GM23338 (cell line): ENCODE measurements at regions not wholly inside any gene's neighbourhood (a gene's known extent, or its start where the extent isn't known, plus 50 kb on each side); places are given as distances from the start of the nearest gene placed in this dataset.

ENCODE experiments used
- ATAC-seq: fragments of 200-7000 bp; cut with Tn5 transposase; 3 replicates; pipeline ENCODE4 v1.9.1; 2020
- DNase-seq: peaks from one replicate; pipeline ENCODE4 v3.0.0-alpha.2; 2015; ENCODE audit warnings: low spot score
- H2AFZ ChIP-seq: fragments of 200-600 bp; sonication (generic); 2 replicates; pipeline ENCODE4 v1.8.0; 2016; ENCODE audit warnings: antibody characterized with exemption, mild to moderate bottlenecking, moderate library complexity
- H3F3A ChIP-seq: fragments of 200-600 bp; sonication (generic); replicated peaks from 2 replicates; pipeline ENCODE4 v1.8.0; 2017; ENCODE audit warnings: antibody characterized with exemption, mixed run types, low read depth
- H3K27ac ChIP-seq: fragments of 200-600 bp; sonication (generic); 2 replicates; pipeline ENCODE4 v1.6.1; 2016; ENCODE audit warnings: low read depth
- H3K27me3 ChIP-seq: fragments of 200-600 bp; sonication (generic); 2 replicates; pipeline ENCODE4 v1.8.0; 2016; ENCODE audit warnings: mild to moderate bottlenecking, mixed run types, moderate library complexity; ENCODE audit not compliant: insufficient read depth
- H3K36me3 ChIP-seq: fragments of 200-600 bp; sonication (generic); 2 replicates; pipeline ENCODE4 v1.8.0; 2016; ENCODE audit warnings: mild to moderate bottlenecking; ENCODE audit not compliant: insufficient read depth
- H3K4me1 ChIP-seq: fragments of 200-600 bp; sonication (generic); 2 replicates; pipeline ENCODE4 v1.8.0; 2016; ENCODE audit warnings: mild to moderate bottlenecking, moderate library complexity; ENCODE audit not compliant: insufficient read depth
- H3K4me2 ChIP-seq: fragments of 200-600 bp; sonication (generic); 2 replicates; pipeline ENCODE4 v1.7.1; 2017; ENCODE audit warnings: mixed run types
- H3K4me3 ChIP-seq: fragments of 200-600 bp; sonication (generic); 2 replicates; pipeline ENCODE4 v1.6.1; 2016; ENCODE audit warnings: mixed run types
- H3K79me2 ChIP-seq: fragments of 200-600 bp; sonication (generic); replicated peaks from 2 replicates; pipeline ENCODE4 v1.8.0; 2017; ENCODE audit warnings: mild to moderate bottlenecking; ENCODE audit not compliant: insufficient read depth
- H3K9me2 ChIP-seq: fragments of 200-600 bp; sonication (generic); 2 replicates; pipeline ENCODE4 v1.8.0; 2017; ENCODE audit not compliant: insufficient read depth
- H4K20me1 ChIP-seq: fragments of 200-600 bp; sonication (generic); replicated peaks from 2 replicates; pipeline ENCODE4 v1.8.0; 2017; ENCODE audit warnings: mild to moderate bottlenecking; ENCODE audit not compliant: insufficient read depth
- H3K27ac Mint-ChIP-seq: 2 replicates; pipeline ENCODE4 v1.8.0; 2020; ENCODE audit warnings: inconsistent platforms, mild to moderate bottlenecking, moderate library complexity, mixed read lengths
- H3K27me3 Mint-ChIP-seq: 3 replicates; pipeline ENCODE4 v1.8.0; 2022; ENCODE audit warnings: low read depth, mild to moderate bottlenecking, moderate library complexity, mixed read lengths, inconsistent platforms; ENCODE audit not compliant: insufficient read depth, poor library complexity
- H3K36me3 Mint-ChIP-seq: 3 replicates; pipeline ENCODE4 v1.8.0; 2021; ENCODE audit warnings: low read depth, mild to moderate bottlenecking, inconsistent platforms, moderate library complexity, mixed read lengths
- H3K4me1 Mint-ChIP-seq: 3 replicates; pipeline ENCODE4 v1.8.0; 2020; ENCODE audit warnings: mild to moderate bottlenecking, inconsistent platforms, mixed read lengths
- H3K4me3 Mint-ChIP-seq: 3 replicates; pipeline ENCODE4 v1.8.0; 2021; ENCODE audit warnings: moderate library complexity, mild to moderate bottlenecking, inconsistent platforms, mixed read lengths
- H3K9me3 Mint-ChIP-seq: 3 replicates; pipeline ENCODE4 v1.8.0; 2020; ENCODE audit warnings: moderate library complexity, mild to moderate bottlenecking, inconsistent platforms, mixed read lengths
- CTCF ChIP-seq, 2 experiments: fragments of 200-600 bp in 1 of 2; sonication (generic) in 1 of 2; conservative IDR thresholded peaks; 2 replicates each; pipeline versions ENCODE4 v1.5.1 to v1.6.1; 2016 to 2017; ENCODE audit warnings: antibody characterized with exemption in 2 of 2, low read depth in 2 of 2, mild to moderate bottlenecking in 2 of 2, moderate library complexity in 1 of 2
- ETS1 ChIP-seq: IDR thresholded peaks from 2 replicates; pipeline ENCODE4 v1.6.1; 2016; ENCODE audit warnings: antibody characterized with exemption
- EZH2 ChIP-seq: fragments of 200-600 bp; sonication (generic); IDR thresholded peaks from one replicate; pipeline ENCODE4 v1.8.0; 2017; ENCODE audit warnings: antibody characterized with exemption, mild to moderate bottlenecking, low read depth; ENCODE audit not compliant: unreplicated experiment
- EZH2phosphoT487 ChIP-seq: fragments of 200-600 bp; sonication (generic); IDR thresholded peaks from one replicate; pipeline ENCODE4 v1.8.1; 2018; ENCODE audit warnings: antibody characterized with exemption; ENCODE audit not compliant: unreplicated experiment
- REST ChIP-seq: IDR thresholded peaks from one replicate; pipeline ENCODE4 v1.6.1; 2018; ENCODE audit warnings: antibody characterized with exemption; ENCODE audit not compliant: unreplicated experiment
- ZNF114 ChIP-seq: fragments of 250-450 bp; sonication (Bioruptor Pico); IDR thresholded peaks from 2 replicates; pipeline ENCODE4 v1.5.0; 2020; ENCODE audit warnings: mild to moderate bottlenecking, moderate library complexity
- ZNF462 ChIP-seq: fragments of 250-450 bp; sonication (Bioruptor Pico); IDR thresholded peaks from 2 replicates; pipeline ENCODE4 v1.5.0; 2020; ENCODE audit warnings: mild to moderate bottlenecking, moderate library complexity

GRCh38 chr5:115402092-115402491 lies 105.6 kb upstream of the CCDC112 start (continued):
- no peak for TF ChIP-seq ETS1

GRCh38 chr5:115398719-115399118 lies 102.3 kb upstream of the CCDC112 start:
- H3K36me3 ChIP-seq: no peaks in the 10 kb centered on the region
- no peaks in the 10 kb centered on the region for H3K4me1 ChIP-seq
- peaks cover 7% of the 10 kb centered on the region; the same call in 1 of the 2 replicates for H3K9me2 ChIP-seq
- no peak overlapping the region for H3K27ac Mint-ChIP-seq
- no peak overlapping the region for H2AFZ ChIP-seq
- no peaks in the 10 kb centered on the region for H4K20me1 ChIP-seq
- H3K79me2 ChIP-seq: no peaks in the 10 kb centered on the region
- TF ChIP-seq CTCF (conservative IDR thresholded peaks at IDR 0.05; ENCODE audit: low read depth in 2 of 2) (no peak), EZH2 (no peak), EZH2phosphoT487 (no peak), REST (no peak), ETS1 (no peak), ZNF462 (CRISPR knock-in tag) (no peak), ZNF114 (CRISPR knock-in tag) (no peak)
- no peak overlapping the region for H3K4me2 ChIP-seq
- H3K4me3 ChIP-seq: no peak overlapping the region
- no peak for DNase-seq
- H3K27ac ChIP-seq: no peak overlapping the region
- H3F3A ChIP-seq: no peaks in the 10 kb centered on the region
- H3K36me3 Mint-ChIP-seq: no peaks in the 10 kb centered on the region
- peaks cover 3% of the 10 kb centered on the region; the same call in 2 of the 3 replicates for H3K9me3 Mint-ChIP-seq
- no peak overlapping the region for H3K4me3 Mint-ChIP-seq
- H3K27me3 ChIP-seq: no peaks in the 10 kb centered on the region
- no peaks in the 10 kb centered on the region for H3K27me3 Mint-ChIP-seq
- no peak for ATAC-seq
- H3K4me1 Mint-ChIP-seq: no peaks in the 10 kb centered on the region
